Subcutaneous abdominal adipose tissue (tissue), 5 donors: ENCODE measurements at regions not wholly inside any gene's neighbourhood (a gene's known extent, or its start where the extent isn't known, plus 50 kb on each side); places are given as distances from the start of the nearest gene placed in this dataset.

ENCODE experiments used
- H3K27ac ChIP-seq: one replicate; pipeline ENCODE4 v1.7.0; 2013; ENCODE audit warnings: low read depth, mild to moderate bottlenecking, inconsistent platforms, low read length, moderate library complexity
- H3K27me3 ChIP-seq, 5 donors: one replicate each; pipeline ENCODE4 v1.7.0; 2013; ENCODE audit warnings: low read length in 5 of 5, inconsistent platforms in 1 of 5; ENCODE audit not compliant: control insufficient read depth in 5 of 5, insufficient read depth in 4 of 5
- H3K36me3 ChIP-seq, 5 donors: one replicate each; pipeline ENCODE4 v1.7.0; 2013; ENCODE audit warnings: low read length in 5 of 5; ENCODE audit not compliant: control insufficient read depth in 5 of 5, insufficient read depth in 5 of 5
- H3K4me1 ChIP-seq, 5 donors: one replicate each; pipeline ENCODE4 v1.7.0; 2013; ENCODE audit warnings: low read length in 5 of 5, mild to moderate bottlenecking in 3 of 5, moderate library complexity in 1 of 5; ENCODE audit not compliant: control insufficient read depth in 5 of 5, insufficient read depth in 5 of 5
- H3K4me3 ChIP-seq, 5 donors: one replicate each; pipeline ENCODE4 v1.7.0; 2013; ENCODE audit warnings: low read length in 5 of 5, low read depth in 1 of 5
- H3K9ac ChIP-seq, 5 donors: one replicate each; pipeline ENCODE4 v1.7.0; 2013; ENCODE audit warnings: low read length in 5 of 5, mild to moderate bottlenecking in 4 of 5, moderate library complexity in 3 of 5
- H3K9me3 ChIP-seq, 5 donors: one replicate each; pipeline ENCODE4 v1.7.0; 2013; ENCODE audit warnings: low read length in 5 of 5; ENCODE audit not compliant: control insufficient read depth in 5 of 5
- donor health status: healthy.
- donor health status: healthy.
- donor health status: healthy.
- donor health status: healthy.
- donor health status: healthy.

DNA sequence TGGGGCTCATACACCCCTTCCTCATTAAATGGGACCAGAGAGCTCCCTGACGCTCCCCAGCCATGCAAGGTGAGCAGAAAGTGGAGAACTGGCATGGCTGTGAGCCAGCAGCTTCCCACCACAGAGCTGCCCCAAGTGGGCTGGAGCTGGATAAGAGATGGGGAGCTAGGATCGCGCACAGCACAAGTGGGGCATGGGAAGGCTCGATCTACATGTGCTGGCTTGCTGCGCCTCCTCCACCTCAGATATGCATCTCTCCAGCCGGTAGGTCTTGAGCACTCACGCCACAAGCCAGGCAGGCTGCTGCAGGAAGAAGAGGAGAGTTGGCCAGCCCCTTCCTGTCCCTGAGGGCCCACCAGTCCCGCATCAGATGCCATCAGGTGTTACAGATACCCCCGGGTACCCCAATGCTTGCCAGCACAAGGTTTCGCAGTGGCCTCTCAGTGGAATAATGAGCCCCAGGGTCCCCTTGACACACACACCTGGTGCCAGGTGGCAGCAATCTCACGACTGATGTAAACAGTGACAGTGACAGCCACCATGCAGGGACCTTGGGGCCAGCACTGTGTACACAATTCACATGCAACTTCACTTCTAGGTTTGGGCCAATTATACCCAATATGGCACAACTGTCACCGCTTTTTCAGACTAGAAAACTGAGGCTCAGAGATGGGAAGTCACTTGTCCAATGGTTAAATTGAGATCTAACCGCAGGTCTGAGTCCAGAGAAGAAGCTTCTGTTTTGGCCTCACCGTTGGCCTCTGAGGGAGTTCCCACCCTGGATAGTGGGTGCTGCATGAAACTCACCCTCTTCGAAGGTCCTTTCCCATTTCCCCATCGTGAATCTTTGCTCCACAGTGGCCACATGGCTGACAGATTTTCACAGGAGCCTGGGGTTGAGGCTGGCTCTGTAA lies 79.3 kb downstream of the OAT start:
- H3K4me3 ChIP-seq = no peak overlapping the region
- H3K36me3 ChIP-seq = no peaks in the 10 kb centered on the region
- H3K27me3 ChIP-seq = peaks cover 2 to 6% (median 3%) of the 10 kb centered on the region in 5 donors
- H3K9me3 ChIP-seq = peaks cover 0 to 2% (median 0%) of the 10 kb centered on the region in 5 donors
- H3K27ac ChIP-seq = no peak overlapping the region
- no peak overlapping the region for H3K9ac ChIP-seq
- H3K4me1 ChIP-seq = peaks cover 0 to 8% (median 0%) of the 10 kb centered on the region in 5 donors

DNA sequence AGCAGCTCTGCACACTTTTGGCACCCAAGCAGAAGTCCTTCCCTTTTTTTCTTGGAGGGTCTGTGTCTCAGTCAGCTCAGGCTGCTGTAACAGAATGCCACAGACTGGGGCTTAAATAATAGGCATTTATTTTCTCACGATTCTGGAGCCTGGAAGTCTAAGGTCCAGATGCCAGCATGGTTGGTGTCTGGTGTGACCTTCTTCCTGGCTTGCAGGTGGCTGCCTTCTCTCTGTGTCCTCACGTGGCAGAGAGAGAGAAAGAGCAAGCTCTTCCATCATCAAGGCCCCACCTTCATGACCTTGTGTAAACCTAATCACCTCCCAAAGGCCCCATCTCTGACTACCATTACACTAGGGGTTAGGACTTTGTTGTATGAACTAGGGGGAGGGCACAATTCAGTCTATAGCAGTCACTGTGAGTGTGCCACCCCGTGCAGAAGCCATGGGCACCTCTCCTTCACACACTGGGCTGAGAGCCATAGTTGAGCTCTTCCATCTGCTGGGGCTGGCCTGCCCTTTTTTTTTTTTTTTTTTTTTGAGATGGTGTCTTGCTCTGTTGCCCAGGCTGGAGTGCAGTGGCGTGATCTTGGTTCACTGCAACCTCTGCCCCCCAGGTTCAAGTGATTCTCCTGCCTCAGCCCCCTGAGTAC lies 80.3 kb downstream of the OAT start:
- Histone ChIP-seq H3K27ac (no peak overlapping the region), H3K4me3 (no peak overlapping the region), H3K9ac (no peak overlapping the region), H3K4me1 (peaks cover 0 to 8% (median 0%) of the 10 kb centered on the region in 5 donors), H3K9me3 (peaks cover 0 to 2% (median 0%) of the 10 kb centered on the region in 5 donors), H3K27me3 (peaks cover 2 to 6% (median 3%) of the 10 kb centered on the region in 5 donors), H3K36me3 (no peaks in the 10 kb centered on the region)

DNA sequence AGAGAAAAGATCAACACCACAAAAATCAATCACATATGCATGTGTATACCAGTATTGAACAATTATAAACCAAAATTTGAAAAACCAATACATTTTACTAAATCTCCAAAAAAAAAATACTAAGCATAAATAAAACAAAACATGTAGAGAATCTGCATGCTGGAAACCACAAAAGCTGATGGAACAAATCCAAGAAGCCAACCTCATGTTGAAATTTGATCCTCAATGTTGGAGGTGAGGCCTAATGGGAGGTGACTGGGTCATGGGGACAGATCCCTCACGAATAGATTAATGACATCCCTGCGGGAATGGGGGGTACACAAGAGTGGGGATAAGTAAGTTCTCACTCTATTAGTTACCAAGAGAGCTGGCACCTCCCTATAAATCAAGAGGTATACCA lies 82.5 kb downstream of the OAT start:
- Histone ChIP-seq H3K36me3 (no peaks in the 10 kb centered on the region), H3K9me3 (peaks cover 0 to 6% (median 3%) of the 10 kb centered on the region in 5 donors), H3K4me3 (no peak overlapping the region), H3K27me3 (peaks cover 0 to 4% (median 3%) of the 10 kb centered on the region in 5 donors), H3K4me1 (peaks cover 0 to 8% (median 0%) of the 10 kb centered on the region in 5 donors), H3K9ac (no peak overlapping the region), H3K27ac (no peak overlapping the region)

DNA sequence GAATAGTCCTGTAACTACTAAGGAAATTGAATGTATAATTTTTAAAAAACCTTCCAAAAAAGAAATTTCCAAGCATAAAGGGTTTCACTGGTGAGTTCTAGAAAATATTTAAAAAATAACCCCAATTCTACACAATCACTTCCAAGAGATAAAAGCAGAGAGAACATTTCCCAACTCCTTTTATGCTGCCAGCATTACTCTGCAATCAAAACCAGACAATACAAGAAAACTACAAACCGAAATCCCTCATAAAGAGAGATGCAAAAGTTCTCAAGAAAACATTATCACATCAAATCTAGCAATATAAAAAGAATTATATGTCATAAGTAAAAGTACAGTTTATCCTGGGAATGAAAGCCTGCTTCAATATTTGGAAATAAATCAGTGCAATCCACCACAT lies 84.8 kb downstream of the OAT start:
- Histone ChIP-seq H3K4me1 (no peaks in the 10 kb centered on the region), H3K9ac (no peak overlapping the region), H3K27ac (no peak overlapping the region), H3K27me3 (no peaks in the 10 kb centered on the region), H3K36me3 (no peaks in the 10 kb centered on the region), H3K4me3 (no peak overlapping the region), H3K9me3 (peaks cover 0 to 9% (median 3%) of the 10 kb centered on the region in 5 donors)

DNA sequence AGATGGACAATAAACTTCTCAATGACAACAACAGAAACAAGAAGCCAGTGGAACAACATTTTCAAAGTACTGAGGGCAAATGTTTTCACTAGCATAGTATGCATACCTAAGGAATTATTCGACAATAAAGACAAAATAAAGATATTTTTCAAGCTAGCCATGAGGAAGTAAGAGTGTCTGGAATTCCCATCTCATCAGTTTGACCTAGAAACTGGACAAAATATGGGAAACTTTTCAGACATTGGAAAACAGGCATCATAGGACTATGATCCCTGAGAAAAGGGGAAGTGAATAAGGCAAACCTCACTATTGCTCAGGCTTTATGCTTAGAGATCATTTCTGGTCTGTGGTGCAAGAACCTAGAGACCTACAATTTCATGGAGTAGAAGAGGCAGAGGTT lies 86.3 kb downstream of the OAT start:
- Histone ChIP-seq H3K9me3 (peaks cover 0 to 9% (median 3%) of the 10 kb centered on the region in 5 donors), H3K36me3 (no peaks in the 10 kb centered on the region), H3K27ac (no peak overlapping the region), H3K9ac (no peak overlapping the region), H3K27me3 (no peaks in the 10 kb centered on the region), H3K4me3 (no peak overlapping the region), H3K4me1 (no peaks in the 10 kb centered on the region)

DNA sequence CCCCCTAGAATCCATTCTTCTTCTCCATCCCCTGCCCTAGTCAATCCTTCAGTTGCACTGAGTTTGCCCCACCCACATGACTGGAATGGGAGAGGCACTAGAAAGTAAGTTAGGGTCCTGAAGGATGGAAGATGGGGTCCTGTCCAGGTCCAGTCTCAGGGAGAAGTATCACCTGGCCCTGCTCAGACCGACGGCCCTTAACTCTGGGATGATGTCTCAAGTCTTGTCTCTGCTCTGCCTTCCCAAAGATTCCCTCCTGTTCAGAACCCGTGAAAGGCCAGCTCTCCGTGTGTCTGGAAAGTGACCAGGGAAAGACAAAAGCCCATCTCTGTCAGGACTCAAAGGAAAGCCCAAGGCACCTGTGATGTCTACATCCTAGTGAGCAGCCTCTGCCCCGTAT lies 88.8 kb downstream of the OAT start:
- no peak overlapping the region for H3K9ac ChIP-seq
- peaks cover 0 to 4% (median 0%) of the 10 kb centered on the region in 5 donors for H3K27me3 ChIP-seq
- no peaks in the 10 kb centered on the region for H3K36me3 ChIP-seq
- H3K4me3 ChIP-seq = no peak overlapping the region
- peaks cover 0 to 9% (median 3%) of the 10 kb centered on the region in 5 donors for H3K9me3 ChIP-seq
- no peaks in the 10 kb centered on the region for H3K4me1 ChIP-seq
- no peak overlapping the region for H3K27ac ChIP-seq

DNA sequence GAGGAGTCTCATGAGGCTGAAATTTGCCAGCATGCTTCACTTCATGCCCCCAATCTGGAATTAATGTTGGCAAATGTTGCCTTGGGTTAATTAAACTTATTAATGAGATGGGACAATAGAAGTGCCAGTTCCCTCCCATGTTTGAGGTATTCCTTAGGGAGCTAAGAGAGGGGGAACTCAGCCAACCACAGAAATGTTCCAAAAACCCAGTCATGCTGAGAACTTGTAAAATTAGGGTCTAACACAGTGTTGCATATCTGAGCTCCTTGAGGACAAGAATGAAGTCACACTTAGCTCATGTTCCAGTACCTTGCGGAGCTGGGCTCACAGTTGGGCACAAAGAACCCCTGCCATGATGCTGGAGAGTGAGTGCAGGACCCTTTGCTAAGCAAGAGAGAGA lies 89.4 kb downstream of the OAT start:
- H3K27ac ChIP-seq = no peak overlapping the region
- no peaks in the 10 kb centered on the region for H3K4me1 ChIP-seq
- no peak overlapping the region for H3K4me3 ChIP-seq
- no peak overlapping the region for H3K9ac ChIP-seq
- peaks cover 0 to 4% (median 0%) of the 10 kb centered on the region in 5 donors for H3K27me3 ChIP-seq
- peaks cover 0 to 9% (median 3%) of the 10 kb centered on the region in 5 donors for H3K9me3 ChIP-seq
- no peaks in the 10 kb centered on the region for H3K36me3 ChIP-seq

DNA sequence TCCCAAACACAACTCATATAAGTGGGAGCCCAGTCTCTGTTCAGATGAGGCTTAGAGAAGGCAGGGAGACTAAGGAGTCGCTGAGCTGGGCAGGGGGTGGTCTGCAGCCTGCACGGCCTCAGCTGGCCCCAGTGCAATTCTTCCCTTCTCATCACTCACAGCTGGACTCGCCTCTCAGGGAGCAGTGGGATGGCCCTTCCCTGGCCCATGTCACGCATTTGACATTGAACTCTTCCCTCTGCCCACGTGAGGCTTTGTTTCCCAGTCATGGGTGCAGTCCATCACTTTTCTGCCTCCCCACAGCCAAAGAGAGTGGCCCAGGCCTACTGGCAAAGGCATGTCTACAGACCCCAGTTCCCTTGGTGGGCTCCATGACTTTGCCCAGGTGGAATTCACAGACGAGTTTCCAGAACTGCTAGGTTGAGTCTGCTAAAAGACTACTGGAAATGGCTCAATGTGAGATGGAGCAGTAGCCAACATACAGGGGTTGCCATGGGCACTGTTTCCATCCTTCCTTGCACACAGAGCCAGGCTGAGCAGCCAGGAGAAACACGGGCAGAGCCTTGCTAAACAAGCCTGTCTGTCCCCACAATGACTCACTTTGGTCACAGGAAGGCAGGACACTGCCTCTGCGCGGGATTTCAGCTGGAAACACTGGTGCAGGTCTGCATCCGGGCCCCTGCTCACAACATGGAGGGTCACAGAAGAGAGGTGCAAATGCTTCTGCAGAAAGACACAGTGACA lies 90.1 kb downstream of the OAT start:
- Histone ChIP-seq H3K4me3 (no peak overlapping the region), H3K27ac (no peak overlapping the region), H3K36me3 (no peaks in the 10 kb centered on the region), H3K9ac (no peak overlapping the region), H3K27me3 (peaks cover 0 to 4% (median 2%) of the 10 kb centered on the region in 5 donors), H3K9me3 (peaks cover 0 to 9% (median 3%) of the 10 kb centered on the region in 5 donors), H3K4me1 (no peaks in the 10 kb centered on the region)

DNA sequence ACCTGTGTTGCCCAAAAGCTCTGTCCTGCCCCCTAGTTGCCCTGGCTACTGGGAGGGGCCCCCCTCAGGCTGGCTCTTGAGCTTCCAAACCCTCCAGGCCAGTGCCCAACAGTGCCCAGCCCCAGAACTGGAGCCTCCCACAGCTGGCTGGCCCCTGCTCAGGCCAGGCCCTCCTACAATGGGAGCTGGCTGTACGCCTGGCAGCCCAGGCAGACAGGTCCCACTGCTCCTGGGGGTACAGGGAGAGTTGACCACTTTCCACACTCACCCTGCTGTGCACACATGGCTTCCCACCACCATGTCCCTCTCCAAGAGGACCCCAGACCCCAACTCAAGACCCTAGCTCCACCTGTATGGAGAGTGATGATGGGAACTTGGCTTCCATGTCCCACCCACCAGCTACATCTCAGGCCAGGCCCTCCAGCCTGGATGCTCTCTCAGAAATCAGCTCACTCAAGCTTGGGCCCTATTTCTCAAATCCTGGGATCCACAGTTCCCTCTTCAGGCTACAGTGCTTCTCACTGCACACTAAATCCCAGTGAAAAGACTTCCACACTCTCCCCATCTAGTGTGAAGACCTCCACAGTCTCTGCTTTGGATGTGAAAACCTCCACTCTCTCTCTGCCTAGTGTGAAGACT lies 92.6 kb downstream of the OAT start:
- no peak overlapping the region for H3K4me3 ChIP-seq
- no peak overlapping the region for H3K27ac ChIP-seq
- H3K9ac ChIP-seq = no peak overlapping the region
- H3K27me3 ChIP-seq = peaks cover 3 to 15% (median 4%) of the 10 kb centered on the region in 5 donors
- peaks cover 0 to 3% (median 0%) of the 10 kb centered on the region in 5 donors for H3K9me3 ChIP-seq
- no peaks in the 10 kb centered on the region for H3K36me3 ChIP-seq
- H3K4me1 ChIP-seq = no peaks in the 10 kb centered on the region
